ENCODE measurements at regions not wholly inside any gene's neighbourhood (a gene's known extent, or its start where the extent isn't known, plus 50 kb on each side); places are given as distances from the start of the nearest gene placed in this dataset.

- Histone ChIP-seq H3K4me1 (ENCODE audit: control insufficient read depth, insufficient read depth, low read length) (no peaks in the 10 kb centered on the region), H3K36me3 (ENCODE audit: control insufficient read depth, insufficient read depth, low read length) (no peaks in the 10 kb centered on the region), H3K27ac (ENCODE audit: low read depth, low read length) (no peak overlapping the region), H3K27me3 (ENCODE audit: control insufficient read depth, insufficient read depth, low read length) (no peaks in the 10 kb centered on the region), H3K9ac (ENCODE audit: low read length) (no peak overlapping the region), H3K4me3 (ENCODE audit: low read length) (no peak overlapping the region)
These were observed 138.7 kb downstream of the RFPL4B start for GRCh38 chr6:112485827-112486212.

GRCh38 chr6:112486454-112486853 lies 139.3 kb downstream of the RFPL4B start:
- no peaks in the 10 kb centered on the region for H3K4me1 ChIP-seq (ENCODE audit: control insufficient read depth, insufficient read depth, low read length)
- no peak overlapping the region for H3K27ac ChIP-seq (ENCODE audit: low read depth, low read length)
- H3K27me3 ChIP-seq (ENCODE audit: control insufficient read depth, insufficient read depth, low read length), result no peaks in the 10 kb centered on the region
- no peak overlapping the region for H3K9ac ChIP-seq (ENCODE audit: low read length)
- no peaks in the 10 kb centered on the region for H3K36me3 ChIP-seq (ENCODE audit: control insufficient read depth, insufficient read depth, low read length)
- no peak overlapping the region for H3K4me3 ChIP-seq (ENCODE audit: low read length)

- Histone ChIP-seq H3K27ac (ENCODE audit: low read depth, low read length) (no peak overlapping the region), H3K27me3 (ENCODE audit: control insufficient read depth, insufficient read depth, low read length) (no peaks in the 10 kb centered on the region), H3K36me3 (ENCODE audit: control insufficient read depth, insufficient read depth, low read length) (no peaks in the 10 kb centered on the region), H3K4me1 (ENCODE audit: control insufficient read depth, insufficient read depth, low read length) (no peaks in the 10 kb centered on the region), H3K4me3 (ENCODE audit: low read length) (no peak overlapping the region), H3K9ac (ENCODE audit: low read length) (no peak overlapping the region)
These were observed 141.1 kb downstream of the RFPL4B start for GRCh38 chr6:112488238-112488637.

- peaks cover 4% of the 10 kb centered on the region for H3K4me1 ChIP-seq (ENCODE audit: control insufficient read depth, insufficient read depth, low read length)
- H3K27ac ChIP-seq (ENCODE audit: low read depth, low read length), result no peak overlapping the region
- H3K4me3 ChIP-seq (ENCODE audit: low read length), result no peak overlapping the region
- H3K27me3 ChIP-seq (ENCODE audit: control insufficient read depth, insufficient read depth, low read length), result no peaks in the 10 kb centered on the region
- no peak overlapping the region for H3K9ac ChIP-seq (ENCODE audit: low read length)
- H3K36me3 ChIP-seq (ENCODE audit: control insufficient read depth, insufficient read depth, low read length), result no peaks in the 10 kb centered on the region
These were observed 154.6 kb downstream of the RFPL4B start for GRCh38 chr6:112501705-112502104.

GRCh38 chr6:112502351-112503090 lies 155.4 kb downstream of the RFPL4B start:
- H3K27ac ChIP-seq (ENCODE audit: low read depth, low read length), result no peak overlapping the region
- H3K9ac ChIP-seq (ENCODE audit: low read length), result no peak overlapping the region
- peaks cover 4% of the 10 kb centered on the region for H3K4me1 ChIP-seq (ENCODE audit: control insufficient read depth, insufficient read depth, low read length)
- no peaks in the 10 kb centered on the region for H3K27me3 ChIP-seq (ENCODE audit: control insufficient read depth, insufficient read depth, low read length)
- no peak overlapping the region for H3K4me3 ChIP-seq (ENCODE audit: low read length)
- H3K36me3 ChIP-seq (ENCODE audit: control insufficient read depth, insufficient read depth, low read length), result no peaks in the 10 kb centered on the region

- no peaks in the 10 kb centered on the region for H3K36me3 ChIP-seq (ENCODE audit: control insufficient read depth, insufficient read depth, low read length)
- H3K27me3 ChIP-seq (ENCODE audit: control insufficient read depth, insufficient read depth, low read length), result no peaks in the 10 kb centered on the region
- H3K9ac ChIP-seq (ENCODE audit: low read length), result no peak overlapping the region
- peaks cover 4% of the 10 kb centered on the region for H3K4me1 ChIP-seq (ENCODE audit: control insufficient read depth, insufficient read depth, low read length)
- no peak overlapping the region for H3K4me3 ChIP-seq (ENCODE audit: low read length)
- no peak overlapping the region for H3K27ac ChIP-seq (ENCODE audit: low read depth, low read length)
These were observed 156.0 kb downstream of the RFPL4B start for GRCh38 chr6:112503091-112503596.

GRCh38 chr6:112504621-112505020 lies 157.5 kb downstream of the RFPL4B start:
- Histone ChIP-seq H3K27me3 (ENCODE audit: control insufficient read depth, insufficient read depth, low read length) (no peaks in the 10 kb centered on the region), H3K9ac (ENCODE audit: low read length) (no peak overlapping the region), H3K4me1 (ENCODE audit: control insufficient read depth, insufficient read depth, low read length) (peaks cover 4% of the 10 kb centered on the region), H3K36me3 (ENCODE audit: control insufficient read depth, insufficient read depth, low read length) (no peaks in the 10 kb centered on the region), H3K4me3 (ENCODE audit: low read length) (no peak overlapping the region), H3K27ac (ENCODE audit: low read depth, low read length) (no peak overlapping the region)

- Histone ChIP-seq H3K27me3 (ENCODE audit: control insufficient read depth, insufficient read depth, low read length) (no peaks in the 10 kb centered on the region), H3K9ac (ENCODE audit: low read length) (no peak overlapping the region), H3K4me3 (ENCODE audit: low read length) (no peak overlapping the region), H3K36me3 (ENCODE audit: control insufficient read depth, insufficient read depth, low read length) (no peaks in the 10 kb centered on the region), H3K27ac (ENCODE audit: low read depth, low read length) (no peak overlapping the region), H3K4me1 (ENCODE audit: control insufficient read depth, insufficient read depth, low read length) (no peaks in the 10 kb centered on the region)
These were observed 164.3 kb downstream of the RFPL4B start for GRCh38 chr6:112511441-112511840.

GRCh38 chr6:112513175-112513574 lies 166.0 kb downstream of the RFPL4B start:
- H3K27ac ChIP-seq (ENCODE audit: low read depth, low read length), result no peak overlapping the region
- H3K27me3 ChIP-seq (ENCODE audit: control insufficient read depth, insufficient read depth, low read length), result no peaks in the 10 kb centered on the region
- H3K4me1 ChIP-seq (ENCODE audit: control insufficient read depth, insufficient read depth, low read length), result no peaks in the 10 kb centered on the region
- H3K4me3 ChIP-seq (ENCODE audit: low read length), result no peak overlapping the region
- no peaks in the 10 kb centered on the region for H3K36me3 ChIP-seq (ENCODE audit: control insufficient read depth, insufficient read depth, low read length)
- no peak overlapping the region for H3K9ac ChIP-seq (ENCODE audit: low read length)

- Histone ChIP-seq H3K4me3 (ENCODE audit: low read length) (no peak overlapping the region), H3K4me1 (ENCODE audit: control insufficient read depth, insufficient read depth, low read length) (no peaks in the 10 kb centered on the region), H3K36me3 (ENCODE audit: control insufficient read depth, insufficient read depth, low read length) (no peaks in the 10 kb centered on the region)
These were observed 175.5 kb downstream of the RFPL4B start for GRCh38 chr6:112522587-112522986.

GRCh38 chr6:112524071-112524470 lies 176.9 kb downstream of the RFPL4B start:
- Histone ChIP-seq H3K27ac (ENCODE audit: low read depth, low read length) (no peak overlapping the region), H3K4me3 (ENCODE audit: low read length) (no peak overlapping the region), H3K4me1 (ENCODE audit: control insufficient read depth, insufficient read depth, low read length) (no peaks in the 10 kb centered on the region), H3K36me3 (ENCODE audit: control insufficient read depth, insufficient read depth, low read length) (no peaks in the 10 kb centered on the region), H3K9ac (ENCODE audit: low read length) (no peak overlapping the region), H3K27me3 (ENCODE audit: control insufficient read depth, insufficient read depth, low read length) (no peaks in the 10 kb centered on the region)

More at GRCh38 chr6:112522587-112522986, 175.5 kb downstream of the RFPL4B start:
- no peak overlapping the region for H3K9ac ChIP-seq (ENCODE audit: low read length)
- no peak overlapping the region for H3K27ac ChIP-seq (ENCODE audit: low read depth, low read length)
- no peaks in the 10 kb centered on the region for H3K27me3 ChIP-seq (ENCODE audit: control insufficient read depth, insufficient read depth, low read length)

GRCh38 chr6:112525749-112526148 lies 178.6 kb downstream of the RFPL4B start:
- Histone ChIP-seq H3K9ac (ENCODE audit: low read length) (no peak overlapping the region), H3K4me1 (ENCODE audit: control insufficient read depth, insufficient read depth, low read length) (no peaks in the 10 kb centered on the region), H3K27me3 (ENCODE audit: control insufficient read depth, insufficient read depth, low read length) (no peaks in the 10 kb centered on the region), H3K36me3 (ENCODE audit: control insufficient read depth, insufficient read depth, low read length) (no peaks in the 10 kb centered on the region), H3K27ac (ENCODE audit: low read depth, low read length) (no peak overlapping the region), H3K4me3 (ENCODE audit: low read length) (no peak overlapping the region)

- Histone ChIP-seq H3K4me3 (ENCODE audit: low read length) (no peak overlapping the region), H3K36me3 (ENCODE audit: control insufficient read depth, insufficient read depth, low read length) (no peaks in the 10 kb centered on the region), H3K27me3 (ENCODE audit: control insufficient read depth, insufficient read depth, low read length) (no peaks in the 10 kb centered on the region), H3K4me1 (ENCODE audit: control insufficient read depth, insufficient read depth, low read length) (no peaks in the 10 kb centered on the region), H3K9ac (ENCODE audit: low read length) (no peak overlapping the region), H3K27ac (ENCODE audit: low read depth, low read length) (no peak overlapping the region)
These were observed 179.5 kb downstream of the RFPL4B start for GRCh38 chr6:112526594-112526993.
